GM03348 (cell line): ENCODE measurements at regions not wholly inside any gene's neighbourhood (a gene's known extent, or its start where the extent isn't known, plus 50 kb on each side); places are given as distances from the start of the nearest gene placed in this dataset.
"Not testable (repeated sequence)": the region's sequence is repeated elsewhere in the genome, so short reads cannot be mapped to it uniquely, and the experiment has no call there.

Experiments
- DNase-seq: peaks from one replicate; pipeline ENCODE4 v3.0.0; 2012; ENCODE audit warnings: low spot score

GRCh38 chr6:54564188-54564587 is 255.9 kb downstream of the TINAG start:
- not testable (repeated sequence) for DNase-seq

GRCh38 chr6:54574671-54575070 is 266.4 kb downstream of the TINAG start:
- no peak for DNase-seq

DNA sequence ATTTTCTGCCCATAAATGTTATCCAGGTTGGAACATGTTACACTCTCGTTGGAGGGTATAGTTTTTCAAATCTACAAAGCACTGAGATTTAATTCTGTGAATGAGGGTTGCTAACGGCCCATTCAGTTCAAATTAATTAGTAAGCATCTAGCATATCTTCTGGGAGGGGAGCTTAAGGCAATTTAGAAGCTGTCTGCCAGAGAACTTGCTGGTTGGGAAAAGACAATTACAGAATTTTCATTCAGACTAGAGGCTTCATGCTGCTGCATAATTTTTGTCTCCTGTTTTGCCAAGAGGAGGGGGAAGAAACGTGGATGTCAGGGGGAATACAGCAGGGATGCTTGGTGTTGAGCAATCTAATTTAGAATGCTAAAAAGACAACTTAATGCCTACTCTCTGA is 268.3 kb upstream of the FAM83B start:
- DNase-seq, result no peak

DNA sequence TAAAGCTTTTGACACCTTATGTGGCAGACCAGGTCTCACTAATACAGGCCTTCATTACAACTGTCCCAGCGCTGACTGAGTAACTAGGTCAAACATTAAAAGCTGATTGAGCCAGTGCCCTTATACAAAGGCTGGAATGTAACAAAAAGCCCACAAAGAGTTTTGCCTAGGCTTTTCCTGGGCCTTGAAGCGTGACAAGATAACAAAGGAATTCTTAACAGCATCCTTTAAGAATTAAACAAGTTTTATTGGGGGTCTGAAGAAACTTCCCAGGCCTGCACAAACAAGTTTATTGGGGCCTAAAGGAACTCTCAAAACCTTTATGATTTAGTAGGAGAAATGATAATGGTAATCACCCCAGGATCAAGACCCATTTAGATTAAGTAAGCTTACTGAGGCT is 267.6 kb upstream of the FAM83B start:
- no peak for DNase-seq

DNA sequence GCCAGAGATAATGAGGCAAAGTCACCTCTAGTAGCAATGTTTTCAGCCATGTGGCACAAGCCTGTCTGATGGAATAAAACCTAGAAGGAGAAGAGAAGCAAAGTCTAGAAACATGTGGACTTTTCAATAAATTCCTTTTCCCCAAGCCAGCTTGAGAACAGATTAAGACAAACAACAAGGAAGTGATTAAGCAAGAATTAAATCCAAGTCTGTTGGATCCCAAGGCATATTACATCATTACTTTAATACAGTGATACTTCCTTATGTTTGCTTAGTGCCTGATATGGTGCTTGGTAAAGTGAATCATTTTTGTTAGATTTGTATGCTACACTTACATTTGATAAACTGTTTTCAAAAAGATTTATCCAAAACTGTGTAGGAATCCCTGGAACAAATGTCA is 260.3 kb upstream of the FAM83B start:
- peak; percentile 39 for DNase-seq

DNA sequence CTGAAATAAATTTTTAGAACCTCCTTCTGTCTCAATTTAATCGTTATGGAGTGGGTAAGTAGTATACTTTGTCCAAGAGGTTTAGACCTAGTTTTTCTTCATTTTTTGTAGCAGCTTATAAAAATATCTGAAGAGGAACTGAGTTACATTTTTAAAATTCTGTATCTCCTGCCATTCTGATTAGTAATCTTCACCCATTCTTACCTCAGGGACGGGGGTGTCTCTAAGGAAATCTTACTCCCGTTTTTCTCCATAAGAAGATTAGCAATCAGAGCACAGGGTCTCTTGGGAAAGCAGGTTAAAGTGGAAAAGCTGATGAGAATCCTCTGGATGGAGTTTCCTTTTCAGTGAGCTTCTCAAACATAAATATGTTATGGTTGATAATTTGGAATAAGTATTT is 259.3 kb upstream of the FAM83B start:
- no peak for DNase-seq

GRCh38 chr6:54588176-54588575 is 258.4 kb upstream of the FAM83B start:
- no peak for DNase-seq

GRCh38 chr6:54595844-54596243 is 250.7 kb upstream of the FAM83B start:
- DNase-seq, result peak; percentile 4

DNA sequence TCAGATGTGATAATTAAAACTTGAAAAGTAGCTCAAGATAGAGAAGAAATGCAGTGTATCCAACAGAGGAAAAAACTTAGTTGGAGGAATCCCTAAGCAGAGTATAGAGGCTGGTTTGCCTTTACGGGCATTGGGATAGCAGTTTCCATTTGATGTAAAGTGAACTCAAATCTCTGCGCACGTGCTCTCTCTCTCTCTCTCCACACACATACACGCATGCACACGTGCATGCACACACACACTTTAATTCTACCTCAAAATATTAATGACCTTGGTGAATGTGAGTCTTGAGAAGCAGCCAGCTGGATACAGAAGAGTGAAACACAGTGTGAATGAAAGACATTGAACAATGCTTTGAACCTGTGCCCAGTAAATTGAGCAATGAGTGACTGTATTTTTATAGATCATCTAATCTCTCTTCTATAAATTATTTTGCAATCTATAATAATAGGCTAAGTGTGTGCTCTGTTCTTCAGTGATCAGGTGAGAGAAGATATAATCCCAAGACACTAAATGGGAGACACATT is 247.7 kb upstream of the FAM83B start:
- DNase-seq, result no peak

DNA sequence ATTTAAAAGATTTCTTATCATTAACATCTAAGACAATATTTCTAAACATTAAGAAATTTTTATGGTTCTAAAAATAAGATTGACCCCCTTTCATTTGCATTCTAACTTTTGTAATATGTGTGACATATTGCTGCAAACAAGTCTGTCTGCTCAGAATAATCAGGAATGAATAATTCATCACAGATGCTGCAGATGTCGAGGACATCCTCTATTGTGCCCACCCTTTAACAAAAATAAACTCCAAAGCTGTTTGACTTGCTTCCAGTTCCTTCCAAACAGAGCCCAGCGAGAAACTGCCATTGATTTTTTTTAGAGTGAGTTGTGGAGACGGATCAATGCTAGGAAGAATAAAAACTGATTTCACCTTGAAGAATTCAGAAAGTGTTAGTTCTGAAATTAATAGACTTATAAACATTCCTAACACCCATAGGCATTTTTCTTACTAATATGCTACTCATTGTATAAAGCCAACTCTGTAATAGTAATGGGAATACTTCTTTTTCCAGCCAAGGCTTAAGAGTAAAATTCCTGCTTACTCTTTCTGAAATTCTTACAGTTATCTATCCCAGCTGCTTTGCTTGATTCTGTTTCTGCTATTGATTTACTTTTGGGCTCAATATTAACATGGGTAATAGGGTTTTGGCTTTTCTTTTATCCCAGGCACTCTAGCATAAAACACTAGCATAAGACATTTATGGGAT is 244.8 kb upstream of the FAM83B start:
- DNase-seq, result no peak

- no peak for DNase-seq
Measured at GRCh38 chr6:54602591-54602990, 244.0 kb upstream of the FAM83B start.

- no peak for DNase-seq
Measured at GRCh38 chr6:54609981-54610380, 236.6 kb upstream of the FAM83B start.

DNA sequence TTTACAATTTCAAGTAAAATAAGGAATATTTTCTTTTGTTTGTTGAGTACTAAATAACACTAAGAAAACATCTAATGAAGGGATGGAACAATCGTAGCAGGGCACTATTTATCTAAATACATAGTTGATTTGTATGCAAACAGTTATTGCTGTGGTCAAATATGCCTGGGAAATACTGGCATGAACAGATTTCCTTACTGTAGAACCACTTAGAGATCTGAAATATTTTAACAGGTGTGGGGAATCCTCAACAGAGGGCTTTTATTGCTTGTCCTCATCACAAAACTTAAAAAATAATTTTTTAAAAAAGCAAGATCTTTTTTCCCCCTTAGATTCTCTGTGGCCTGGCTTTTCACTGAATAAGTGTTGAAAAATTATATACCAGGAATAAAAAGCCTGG is 233.0 kb upstream of the FAM83B start:
- no peak for DNase-seq

DNA sequence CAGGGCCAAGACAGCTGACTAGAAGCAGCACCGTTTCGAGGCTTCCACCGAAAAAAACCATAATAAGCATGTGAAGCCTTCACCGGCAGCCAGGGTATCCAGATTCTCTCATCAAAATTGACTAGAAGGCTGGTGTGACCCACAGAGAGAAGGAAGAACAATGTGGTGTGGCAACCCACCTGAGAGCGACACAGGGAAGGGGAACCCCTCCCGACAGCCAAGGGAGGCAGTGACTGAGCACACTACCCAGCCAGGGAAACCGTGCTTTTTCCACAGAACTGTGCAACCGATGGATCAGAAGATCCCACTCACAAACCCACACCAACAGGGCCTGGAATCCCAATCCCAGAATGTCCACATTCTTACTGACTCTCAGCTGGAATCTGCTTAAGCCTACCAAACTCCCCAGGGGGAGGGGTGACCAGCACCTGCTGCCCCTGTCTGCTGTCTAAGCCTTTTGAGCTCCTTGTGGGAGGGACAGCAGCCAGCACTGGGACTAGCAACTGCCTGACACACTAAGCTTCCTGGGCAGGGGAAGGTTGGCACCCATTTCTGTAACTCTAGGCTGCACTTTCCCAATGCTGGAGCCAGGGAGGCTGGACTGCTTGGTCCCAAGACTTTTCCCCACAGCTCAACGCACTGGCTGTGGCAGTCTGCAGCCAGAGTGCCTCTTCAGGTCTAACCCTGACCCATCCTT is 231.9 kb upstream of the FAM83B start:
- DNase-seq, result no peak

DNA sequence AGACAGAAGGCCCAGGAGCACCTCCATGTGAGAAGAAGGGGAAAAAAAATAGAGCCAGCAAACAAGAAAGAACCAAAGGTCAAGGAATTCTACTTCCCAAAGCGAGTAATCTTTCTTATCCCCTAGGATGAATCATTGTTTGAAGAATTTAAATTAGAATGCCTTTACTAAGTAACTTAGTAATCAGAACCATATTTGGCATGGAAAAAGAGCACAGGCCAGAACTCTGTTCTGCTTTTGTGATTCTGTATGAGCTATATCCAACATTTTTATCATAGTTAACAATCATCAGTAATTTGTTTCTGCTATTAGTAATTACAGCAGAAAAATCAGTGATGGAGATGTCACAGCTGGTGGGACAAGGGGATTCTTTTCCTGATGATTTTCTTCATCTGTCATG is 228.8 kb upstream of the FAM83B start:
- peak; percentile 60 for DNase-seq

- no peak for DNase-seq
Measured at GRCh38 chr6:54618572-54618971, 228.0 kb upstream of the FAM83B start.

- no peak for DNase-seq
Measured at GRCh38 chr6:54619102-54619501, 227.5 kb upstream of the FAM83B start.

GRCh38 chr6:54621285-54621684 is 225.3 kb upstream of the FAM83B start:
- DNase-seq, result no peak

DNA sequence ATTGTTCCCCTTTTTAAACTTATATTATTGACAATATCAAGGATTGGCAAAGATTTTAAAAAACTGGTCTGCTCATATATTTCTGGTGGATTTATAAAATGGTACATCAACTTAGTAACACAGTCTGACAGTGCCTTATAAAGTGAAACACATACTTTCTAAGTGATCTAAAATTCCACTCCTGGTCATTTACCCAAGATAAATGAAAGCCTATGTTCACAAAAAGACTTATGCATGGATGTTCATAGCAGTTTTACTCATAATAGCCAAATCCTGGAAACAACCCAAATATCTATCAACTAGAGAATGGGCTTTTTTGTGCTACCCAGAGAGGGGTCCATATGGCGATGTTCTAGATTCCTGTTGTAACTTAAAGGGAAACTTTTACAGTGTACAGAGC is 222.4 kb upstream of the FAM83B start:
- DNase-seq, result no peak

GRCh38 chr6:54624779-54625178 is 221.8 kb upstream of the FAM83B start:
- DNase-seq, result no peak

GRCh38 chr6:54629131-54629530 is 217.4 kb upstream of the FAM83B start:
- DNase-seq, result no peak

DNA sequence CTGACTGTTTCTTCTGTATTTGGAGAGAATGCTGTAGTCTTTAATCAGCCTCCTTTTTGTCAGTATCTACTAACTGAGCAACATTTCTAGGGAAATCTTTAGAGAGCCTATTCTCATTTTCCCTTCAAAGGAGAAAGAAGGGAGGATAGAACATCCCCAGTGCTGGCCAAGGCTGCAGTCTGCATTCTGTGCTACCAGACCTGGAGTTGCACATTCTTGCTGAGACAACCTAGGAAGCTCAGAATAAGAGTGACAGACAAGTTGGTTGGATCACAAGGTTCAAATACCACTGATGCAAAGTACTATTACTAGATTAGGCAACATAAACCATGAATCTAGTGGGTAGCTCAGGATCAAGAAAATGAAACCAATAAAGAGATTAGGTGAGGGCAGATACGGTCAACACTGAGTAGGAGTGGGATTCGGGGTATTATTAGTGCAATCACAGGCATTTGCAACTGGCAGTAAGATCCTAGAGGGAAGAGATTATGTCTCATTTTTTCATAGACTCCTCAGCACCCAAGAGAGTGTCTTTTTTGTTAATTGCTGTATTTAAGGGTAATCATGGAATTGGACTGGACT is 213.5 kb upstream of the FAM83B start:
- no peak for DNase-seq

DNA sequence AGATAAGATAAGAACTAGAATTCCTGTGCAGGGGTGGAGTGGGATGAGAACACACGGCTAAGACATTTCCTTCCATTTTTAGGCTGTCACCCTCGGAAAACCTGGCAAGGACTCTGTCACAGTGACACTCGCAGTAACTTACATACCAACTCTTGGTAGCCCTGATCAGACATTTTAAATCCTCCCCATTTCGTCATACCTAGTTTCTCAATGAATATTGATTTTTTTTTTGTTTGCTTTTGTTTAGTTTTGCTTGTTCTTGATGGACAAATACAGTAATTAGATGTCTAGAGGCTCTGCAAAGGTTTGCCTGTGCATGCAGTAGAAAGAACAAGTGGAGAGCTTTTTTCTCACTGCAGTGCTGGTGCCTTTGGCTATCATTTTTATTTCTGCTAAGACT is 213.0 kb upstream of the FAM83B start:
- DNase-seq, result no peak
